Pancreas (tissue), 10 donors: ENCODE measurements at regions not wholly inside any gene's neighbourhood (a gene's known extent, or its start where the extent isn't known, plus 50 kb on each side); places are given as distances from the start of the nearest gene placed in this dataset.

Source experiments
- ATAC-seq, 4 donors: fragments of 200-7000 bp; cut with Tn5 transposase; one replicate each; pipeline versions ENCODE4 v1.8.0 to v1.9.1; 2020; ENCODE audit warnings: mild to moderate bottlenecking in 4 of 4, moderate library complexity in 4 of 4
- DNase-seq, 6 donors: peaks; one replicate each; pipeline ENCODE4 v3.0.0-alpha.2; 2020
- FAIRE-seq: peaks from 2 replicates; lab custom pipeline; 2012; peaks lifted over from hg19 to GRCh38; lab: Jason Lieb, UNC
- H3K27ac ChIP-seq, 4 donors: fragments of 200-600 bp; sonication (generic); 1 replicate in 3 of 4; 2 replicates in 1 of 4; pipeline versions ENCODE4 v1.5.0 to v1.8.0; 2020
- H3K27me3 ChIP-seq, 4 donors: fragments of 200-600 bp; one replicate each; pipeline ENCODE4 v1.8.0; 2021
- H3K36me3 ChIP-seq, 3 donors: fragments of 200-600 bp; sonication (generic) in 1 of 3; one replicate each; pipeline versions ENCODE4 v1.5.0 to v1.8.0; 2020 to 2021
- H3K4me1 ChIP-seq, 3 donors: fragments of 200-600 bp; one replicate each; pipeline ENCODE4 v1.8.0; 2021
- H3K4me3 ChIP-seq, 4 donors: fragments of 200-600 bp; sonication (generic) in 2 of 4; one replicate each; pipeline versions ENCODE4 v1.5.0 to v1.8.0; 2020 to 2021
- H3K9me3 ChIP-seq, 4 donors: fragments of 200-600 bp; one replicate each; pipeline ENCODE4 v1.8.0; 2021
- WGBS, 2 donors: extraction: QIAGEN DNeasy Blood & Tissue Kit; methylation state at CpG; one replicate each; pipeline ENCODE4 v1.1.7; 2013; 5-methylcytosine and 5-hydroxymethylcytosine counted together
- intact Hi-C, 3 donors: fragments of 100-400 bp; cut with DNase I; formaldehyde crosslinking; loops; one replicate each; pipeline versions ENCODE4 v1.11.1 to v1.14.2; 2022
- TF ChIP-seq, protein P1 (sequence below), 4 donors: fragments of 200-600 bp; sonication (generic) in 3 of 4; IDR thresholded peaks; one replicate each; pipeline versions ENCODE4 v1.5.0 to v1.8.0; 2021; ENCODE audit warnings: antibody characterized with exemption in 4 of 4
- donor health status: healthy with polysubstance abuse.
- donor health status: DM: no; HTN: no; CAD: no; lungs with moderate emphysema.
- donor health status: DM: no; HTN: no; CAD: no.
- donor health status: control.
- donor health status: control.
- donor health status: Bipolar disorder and iron deficiency.
- donor health status: DM: yes; HTN: yes; CAD: no.
- donor health status: DM: no; HTN: no; CAD: no.
- donor health status: DM: no; HTN: no; CAD: no.
- donor health status: DM: yes; HTN: yes; CAD: no.

DNA sequence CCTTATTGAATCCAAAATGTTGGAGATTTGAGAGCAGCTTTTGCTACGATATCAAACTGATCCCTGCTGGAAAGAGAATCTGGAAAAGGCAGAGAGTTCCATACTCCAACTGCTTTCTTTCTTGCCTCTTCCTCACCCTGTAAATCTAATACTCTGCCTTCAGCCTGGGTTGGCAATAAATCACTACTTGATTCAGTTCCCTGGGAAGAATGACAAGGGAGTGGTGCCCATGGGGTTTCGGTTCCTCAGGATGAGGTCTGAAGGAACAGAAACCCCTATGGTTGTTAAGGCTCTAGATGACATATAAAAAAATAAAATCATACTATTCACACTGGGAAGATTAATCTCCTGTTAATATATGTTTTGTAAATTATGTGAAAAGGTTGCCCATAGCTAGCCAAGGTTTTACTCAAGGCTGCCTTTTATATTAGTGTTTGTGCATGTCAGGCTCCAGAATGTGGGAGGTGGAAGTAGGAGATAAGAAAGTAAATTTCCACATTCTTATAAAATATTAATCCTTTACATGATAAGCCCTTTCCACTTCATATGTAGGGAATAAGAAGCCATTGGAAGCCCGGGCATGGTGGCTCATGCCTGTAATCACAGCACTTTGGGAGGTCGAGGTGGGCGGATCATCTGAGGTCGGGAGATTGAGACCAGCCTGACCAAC lies 106.2 kb upstream of the CACNA2D1 start:
- Histone ChIP-seq H3K4me1 (no peaks in the 10 kb centered on the region), H3K9me3 (no peaks in the 10 kb centered on the region), H3K4me3 (no peak overlapping the region), H3K27me3 (no peaks in the 10 kb centered on the region), H3K36me3 (no peaks in the 10 kb centered on the region), H3K27ac (no peak overlapping the region)
- FAIRE-seq: no peak
- intact Hi-C loops: no loop called here
- ATAC-seq: no peak
- no peak for DNase-seq
- 52 to 63% methylated on average over 6 of the region's 6 CpGs for WGBS, 2 donors
- TF ChIP-seq, protein P1, sequence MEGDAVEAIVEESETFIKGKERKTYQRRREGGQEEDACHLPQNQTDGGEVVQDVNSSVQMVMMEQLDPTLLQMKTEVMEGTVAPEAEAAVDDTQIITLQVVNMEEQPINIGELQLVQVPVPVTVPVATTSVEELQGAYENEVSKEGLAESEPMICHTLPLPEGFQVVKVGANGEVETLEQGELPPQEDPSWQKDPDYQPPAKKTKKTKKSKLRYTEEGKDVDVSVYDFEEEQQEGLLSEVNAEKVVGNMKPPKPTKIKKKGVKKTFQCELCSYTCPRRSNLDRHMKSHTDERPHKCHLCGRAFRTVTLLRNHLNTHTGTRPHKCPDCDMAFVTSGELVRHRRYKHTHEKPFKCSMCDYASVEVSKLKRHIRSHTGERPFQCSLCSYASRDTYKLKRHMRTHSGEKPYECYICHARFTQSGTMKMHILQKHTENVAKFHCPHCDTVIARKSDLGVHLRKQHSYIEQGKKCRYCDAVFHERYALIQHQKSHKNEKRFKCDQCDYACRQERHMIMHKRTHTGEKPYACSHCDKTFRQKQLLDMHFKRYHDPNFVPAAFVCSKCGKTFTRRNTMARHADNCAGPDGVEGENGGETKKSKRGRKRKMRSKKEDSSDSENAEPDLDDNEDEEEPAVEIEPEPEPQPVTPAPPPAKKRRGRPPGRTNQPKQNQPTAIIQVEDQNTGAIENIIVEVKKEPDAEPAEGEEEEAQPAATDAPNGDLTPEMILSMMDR (IDR thresholded peaks at IDR 0.05): no peak

DNA sequence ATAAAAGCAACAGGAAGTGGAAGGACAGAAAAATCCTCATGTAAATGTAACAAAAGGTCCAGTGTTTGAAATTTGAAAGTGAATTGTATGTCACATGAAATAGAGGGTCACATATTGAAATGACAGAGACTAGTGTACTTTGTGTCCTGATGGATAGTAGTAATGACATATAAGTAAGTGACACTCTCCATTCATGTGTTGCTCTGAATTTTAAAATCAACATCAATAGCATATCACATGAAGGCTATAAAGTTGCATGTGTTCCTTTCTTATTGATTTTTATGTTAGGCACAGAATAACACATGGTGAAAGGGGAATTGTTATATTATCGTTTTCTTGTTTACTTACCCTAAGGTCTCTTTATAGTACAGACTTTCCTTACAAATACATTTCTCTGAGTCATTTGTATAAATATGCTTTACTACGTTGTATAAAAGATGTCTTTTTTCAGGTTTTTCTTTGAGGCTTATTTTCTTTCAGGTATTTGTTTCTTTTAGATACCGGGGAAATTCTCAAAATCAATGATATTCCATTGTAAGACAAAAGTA lies 104.6 kb upstream of the CACNA2D1 start:
- no peak for ATAC-seq
- TF ChIP-seq, protein P1 (IDR thresholded peaks at IDR 0.05): no peak

DNA sequence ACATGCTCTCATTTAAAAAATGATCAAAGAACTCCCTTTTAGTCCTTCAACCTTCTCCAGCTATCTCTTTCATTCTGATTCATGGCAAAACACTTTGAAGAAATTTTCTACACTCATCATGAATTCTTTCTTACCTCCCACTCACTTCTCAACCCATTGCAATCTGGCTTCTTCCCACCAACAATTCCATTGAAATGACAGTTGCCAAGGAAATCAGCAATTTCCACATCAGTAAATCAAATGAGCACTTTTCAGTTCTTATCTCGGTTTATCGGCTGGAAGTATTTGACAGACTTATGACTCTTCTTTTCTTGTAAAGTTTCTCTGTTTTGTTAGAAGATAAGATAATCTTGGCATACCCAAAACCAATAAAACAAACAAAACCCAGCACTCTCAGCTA lies 99.1 kb upstream of the CACNA2D1 start:
- FAIRE-seq: no peak
- TF ChIP-seq, protein P1 (IDR thresholded peaks at IDR 0.05): no peak

More for the DNA sequence above, 104.6 kb upstream of the CACNA2D1 start:
- Histone ChIP-seq H3K27ac (no peak overlapping the region), H3K27me3 (no peaks in the 10 kb centered on the region), H3K9me3 (no peaks in the 10 kb centered on the region), H3K36me3 (no peaks in the 10 kb centered on the region), H3K4me3 (no peak overlapping the region), H3K4me1 (no peaks in the 10 kb centered on the region)
- DNase-seq: no peak
- no peak for FAIRE-seq
- 21% methylated on average over 3 of the region's 3 CpGs for WGBS, 2 donors
- intact Hi-C loops: no loop called here

DNA sequence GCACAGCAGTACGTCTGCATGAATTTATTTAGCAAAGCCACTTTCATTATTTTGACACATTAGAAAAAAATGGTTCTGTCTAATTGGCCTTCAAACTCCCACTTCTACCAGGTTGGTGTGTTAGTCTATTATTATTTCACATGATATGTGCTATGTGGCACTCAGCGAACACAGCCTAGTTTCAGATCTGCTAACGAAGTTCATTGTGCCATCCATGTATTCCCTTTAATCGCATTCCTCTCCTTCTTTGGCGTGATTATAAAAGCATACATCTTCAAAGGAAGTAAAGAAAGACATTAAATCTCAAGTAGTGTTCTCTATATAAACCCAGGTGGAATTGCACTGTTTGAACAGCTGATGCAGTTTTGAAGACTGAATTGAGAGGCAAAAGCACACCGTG lies 96.4 kb upstream of the CACNA2D1 start:
- H3K36me3 ChIP-seq: no peaks in the 10 kb centered on the region
- no peaks in the 10 kb centered on the region for H3K27me3 ChIP-seq
- ATAC-seq: no peak
- FAIRE-seq: no peak
- no peaks in the 10 kb centered on the region for H3K4me1 ChIP-seq
- H3K9me3 ChIP-seq: no peaks in the 10 kb centered on the region
- TF ChIP-seq, protein P1 (IDR thresholded peaks at IDR 0.05): no peak
- 35 to 45% methylated on average over 6 of the region's 6 CpGs for WGBS, 2 donors
- H3K27ac ChIP-seq: no peak overlapping the region
- intact Hi-C loops: no loop called here
- DNase-seq: no peak
- H3K4me3 ChIP-seq: no peak overlapping the region

More for the DNA sequence above, 99.1 kb upstream of the CACNA2D1 start:
- Histone ChIP-seq H3K4me3 (no peak overlapping the region), H3K36me3 (no peaks in the 10 kb centered on the region), H3K27ac (no peak overlapping the region), H3K27me3 (no peaks in the 10 kb centered on the region), H3K4me1 (no peaks in the 10 kb centered on the region), H3K9me3 (no peaks in the 10 kb centered on the region)
- no peak for ATAC-seq
- intact Hi-C loops: no loop called here
- WGBS, 2 donors: 18 to 23% methylated on average over 2 of the region's 2 CpGs
- DNase-seq: no peak

DNA sequence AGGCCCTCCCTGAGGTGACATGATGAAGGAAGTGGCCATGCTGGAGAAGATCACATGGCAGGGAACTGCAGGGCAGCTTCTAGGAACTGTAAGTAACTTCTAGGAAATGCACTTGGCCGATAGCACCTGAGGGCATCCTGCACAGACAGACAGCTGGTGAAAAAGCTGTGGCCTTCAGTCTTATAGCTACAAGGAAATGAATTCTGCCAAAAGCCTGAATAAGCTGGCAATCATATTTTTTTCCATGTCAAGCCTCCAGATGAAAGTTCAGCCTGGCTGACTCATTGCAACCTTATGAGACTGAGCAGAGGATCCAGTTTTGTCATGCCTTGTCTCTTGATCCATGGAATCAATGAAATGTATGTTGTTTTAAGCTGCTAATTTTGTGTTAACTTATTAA lies 91.1 kb upstream of the CACNA2D1 start:
- Histone ChIP-seq H3K9me3 (no peaks in the 10 kb centered on the region), H3K4me1 (no peaks in the 10 kb centered on the region), H3K27me3 (no peaks in the 10 kb centered on the region), H3K36me3 (no peaks in the 10 kb centered on the region), H3K4me3 (no peak overlapping the region), H3K27ac (no peak overlapping the region)
- intact Hi-C loops: no loop called here
- 32 to 44% methylated on average over 1 of the region's 1 CpG for WGBS, 2 donors
- TF ChIP-seq, protein P1 (IDR thresholded peaks at IDR 0.05): no peak
- peak; percentile 21 to 72 (median 47) for ATAC-seq
- DNase-seq: peak in 2 of 6 donors; percentile 8 to 13
- no peak for FAIRE-seq
